Mesenchymal stem cell (in vitro differentiated cells and primary cell): ENCODE measurements at regions not wholly inside any gene's neighbourhood (a gene's known extent, or its start where the extent isn't known, plus 50 kb on each side); places are given as distances from the start of the nearest gene placed in this dataset.

ENCODE experiments used
- DNase-seq: peaks from one replicate; pipeline ENCODE4 v3.0.0-alpha.2; 2013
- H2AFZ ChIP-seq: one replicate; pipeline ENCODE4 v1.6.1; 2013; ENCODE audit warnings: low read depth, mild to moderate bottlenecking, control low read depth, inconsistent platforms, low read length, moderate library complexity
- H2AK5ac ChIP-seq: 2 replicates; pipeline ENCODE4 v1.6.1; 2013; ENCODE audit warnings: low read length, moderate library complexity, mild to moderate bottlenecking, inconsistent platforms; ENCODE audit not compliant: severe bottlenecking
- H2BK120ac ChIP-seq: one replicate; pipeline ENCODE4 v1.6.1; 2013; ENCODE audit warnings: low read depth, mild to moderate bottlenecking, inconsistent platforms, low read length, moderate library complexity
- H2BK12ac ChIP-seq, 2 experiments: one replicate each; pipeline ENCODE4 v1.6.1; 2013; ENCODE audit warnings: inconsistent platforms in 2 of 2, low read length in 2 of 2, mild to moderate bottlenecking in 2 of 2, moderate library complexity in 2 of 2, control low read depth in 1 of 2
- H2BK15ac ChIP-seq: one replicate; pipeline ENCODE4 v1.6.1; 2013; ENCODE audit warnings: mild to moderate bottlenecking, low read depth, inconsistent platforms; ENCODE audit not compliant: poor library complexity, severe bottlenecking
- H2BK5ac ChIP-seq: 2 replicates; pipeline ENCODE4 v1.6.1; 2013; ENCODE audit warnings: low read depth, mild to moderate bottlenecking, low read length, control low read depth, inconsistent platforms; ENCODE audit not compliant: poor library complexity, severe bottlenecking
- H3K14ac ChIP-seq, 2 experiments: one replicate each; pipeline ENCODE4 v1.6.1; 2013; ENCODE audit warnings: inconsistent platforms in 2 of 2, low read length in 2 of 2, control low read depth in 1 of 2, mild to moderate bottlenecking in 1 of 2, moderate library complexity in 1 of 2
- H3K18ac ChIP-seq, 2 experiments: one replicate each; pipeline ENCODE4 v1.6.1; 2013; ENCODE audit warnings: inconsistent platforms in 2 of 2, low read length in 2 of 2, control low read depth in 1 of 2, low read depth in 1 of 2, mild to moderate bottlenecking in 1 of 2
- H3K23ac ChIP-seq, 2 experiments: one replicate each; pipeline ENCODE4 v1.6.1; 2013; ENCODE audit warnings: inconsistent platforms in 2 of 2, low read length in 2 of 2, mild to moderate bottlenecking in 2 of 2, moderate library complexity in 2 of 2, control low read depth in 1 of 2
- H3K27ac ChIP-seq: 2 replicates; pipeline ENCODE4 v1.5.1; 2013; ENCODE audit warnings: mild to moderate bottlenecking, moderate library complexity, low read length, control low read depth, inconsistent platforms; ENCODE audit not compliant: poor library complexity, severe bottlenecking
- H3K27me3 ChIP-seq, 2 experiments: 2 replicates each; pipeline versions ENCODE4 v1.6.1 to v1.7.0; 2013; ENCODE audit warnings: low read length in 2 of 2, mild to moderate bottlenecking in 2 of 2, moderate library complexity in 2 of 2, control low read depth in 1 of 2, inconsistent platforms in 1 of 2; ENCODE audit not compliant: control insufficient read depth in 1 of 2, insufficient read depth in 1 of 2
- H3K36me3 ChIP-seq, 2 experiments: 2 replicates each; pipeline versions ENCODE4 v1.6.1 to v1.7.0; 2013; ENCODE audit warnings: low read length in 2 of 2, control low read depth in 1 of 2, inconsistent platforms in 1 of 2, low read depth in 1 of 2, mild to moderate bottlenecking in 1 of 2; ENCODE audit not compliant: insufficient read depth in 2 of 2, control insufficient read depth in 1 of 2
- H3K4ac ChIP-seq, 2 experiments: one replicate each; pipeline ENCODE4 v1.6.1; 2013; ENCODE audit warnings: inconsistent platforms in 2 of 2, low read length in 2 of 2, mild to moderate bottlenecking in 2 of 2, moderate library complexity in 2 of 2, control low read depth in 1 of 2, low read depth in 1 of 2
- H3K4me1 ChIP-seq: 2 replicates; pipeline ENCODE4 v1.6.1; 2013; ENCODE audit warnings: low read depth, low read length, control low read depth; ENCODE audit not compliant: control insufficient read depth, insufficient read depth
- H3K4me2 ChIP-seq: 2 replicates; pipeline ENCODE4 v1.6.1; 2013; ENCODE audit warnings: low read length, mild to moderate bottlenecking, inconsistent platforms; ENCODE audit not compliant: poor library complexity, severe bottlenecking
- H3K4me3 ChIP-seq, 2 experiments: 2 replicates each; pipeline versions ENCODE4 v1.5.1 to v1.7.0; 2013; ENCODE audit warnings: low read length in 2 of 2, mild to moderate bottlenecking in 2 of 2, control low read depth in 1 of 2, low read depth in 1 of 2; ENCODE audit not compliant: insufficient read depth in 1 of 2
- H3K79me1 ChIP-seq: replicated peaks from 2 replicates; pipeline ENCODE4 v1.6.1; 2013; ENCODE audit warnings: mild to moderate bottlenecking, control low read depth, low read length, inconsistent platforms; ENCODE audit not compliant: poor library complexity, severe bottlenecking
- H3K9ac ChIP-seq: 2 replicates; pipeline ENCODE4 v1.7.0; 2013; ENCODE audit warnings: mild to moderate bottlenecking, low read length, moderate library complexity
- H3K9me3 ChIP-seq: 2 replicates; pipeline ENCODE4 v1.7.0; 2013; ENCODE audit warnings: mild to moderate bottlenecking, low read length; ENCODE audit not compliant: control insufficient read depth
- H4K8ac ChIP-seq: one replicate; pipeline ENCODE4 v1.6.1; 2013; ENCODE audit warnings: inconsistent platforms, mild to moderate bottlenecking, low read length, moderate library complexity
- H4K91ac ChIP-seq: one replicate; pipeline ENCODE4 v1.6.1; 2013; ENCODE audit warnings: mild to moderate bottlenecking, low read length, inconsistent platforms
- WGBS: methylation state at CpG from one replicate; pipeline ENCODE4 v1.1.7; 2013; ENCODE audit warnings: mixed read lengths; 5-methylcytosine and 5-hydroxymethylcytosine counted together

DNA sequence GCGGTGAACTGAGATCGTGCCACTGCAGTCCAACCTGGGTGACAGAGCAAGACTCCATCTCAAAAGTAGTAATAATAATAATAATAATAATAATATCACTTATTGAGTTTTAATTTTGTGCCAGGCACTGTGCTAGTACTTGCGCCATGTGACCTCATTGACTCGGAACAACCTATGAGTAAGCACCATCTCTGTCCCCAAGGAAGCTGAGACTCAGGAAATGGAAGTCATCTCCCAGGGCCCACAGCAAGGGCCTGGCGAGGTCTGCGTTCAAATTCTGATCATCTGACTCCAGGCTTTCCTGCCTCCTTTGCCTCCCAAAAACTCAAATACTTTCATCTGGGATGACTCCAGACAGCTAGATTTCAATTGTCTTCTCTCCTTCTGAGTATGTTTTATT lies 162.9 kb downstream of the SEC14L1 start:
- no peak overlapping the region for H3K18ac ChIP-seq
- H3K4me1 ChIP-seq = peaks cover 45% of the 10 kb centered on the region
- H3K23ac ChIP-seq = no peak overlapping the region
- H4K8ac ChIP-seq = no peak overlapping the region
- H3K9ac ChIP-seq = peak overlapping the region; percentile 71
- H2BK120ac ChIP-seq = no peak overlapping the region
- peaks cover 15% of the 10 kb centered on the region for H3K79me1 ChIP-seq
- no peak overlapping the region for H3K4me3 ChIP-seq
- DNase-seq = peak; percentile 32
- H3K4me2 ChIP-seq = no peak overlapping the region
- H3K27ac ChIP-seq = peak overlapping the region; percentile 34
- no peak overlapping the region for H2BK12ac ChIP-seq
- H3K36me3 ChIP-seq = peaks cover 0 to 23% of the 10 kb centered on the region in 2 experiments
- H4K91ac ChIP-seq = no peak overlapping the region
- no peak overlapping the region for H2BK5ac ChIP-seq
- 74% methylated on average over 4 of the region's 6 CpGs for WGBS
- no peak overlapping the region for H3K4ac ChIP-seq
- H2AFZ ChIP-seq = no peak overlapping the region
- peaks cover 5% of the 10 kb centered on the region for H3K9me3 ChIP-seq
- H3K27me3 ChIP-seq = no peaks in the 10 kb centered on the region
- no peak overlapping the region for H3K14ac ChIP-seq
- H2AK5ac ChIP-seq = no peak overlapping the region
- no peak overlapping the region for H2BK15ac ChIP-seq

DNA sequence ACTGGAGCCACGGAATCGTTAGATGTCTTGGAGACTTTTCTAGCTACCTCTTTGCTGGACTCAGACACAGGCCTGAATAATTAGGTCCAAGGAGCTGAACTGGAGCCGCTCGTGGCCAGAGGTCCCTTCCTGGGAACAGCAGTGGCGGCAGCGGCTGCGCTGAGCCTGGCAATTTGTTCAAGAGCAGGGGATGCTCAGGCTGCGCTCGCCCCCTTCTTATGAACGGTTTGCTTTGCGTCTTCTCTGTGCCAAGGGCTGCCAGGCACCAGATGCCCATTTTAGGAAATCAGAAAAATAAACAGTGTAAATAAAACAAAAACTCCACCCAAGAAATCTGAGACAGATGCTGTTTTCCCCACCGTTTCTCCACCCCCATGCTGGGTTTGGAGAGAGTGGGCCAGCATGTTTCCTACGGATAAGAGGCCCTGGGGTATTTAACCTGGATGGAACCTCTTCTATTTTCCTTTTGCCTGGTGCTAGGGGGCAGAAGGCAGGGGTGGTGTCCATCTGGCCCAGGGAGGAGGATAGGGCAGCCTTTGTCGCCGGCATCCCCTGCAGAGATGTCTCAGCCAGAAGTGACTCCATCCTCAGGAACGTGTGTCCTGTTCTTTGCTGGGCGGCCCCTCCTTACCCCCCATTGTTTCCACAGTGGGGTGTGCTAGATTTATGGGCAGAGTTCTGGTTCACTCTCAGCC lies 163.4 kb downstream of the SEC14L1 start:
- peak overlapping the region in 1 of 2 experiments; percentile 63 for H3K14ac ChIP-seq
- H2BK5ac ChIP-seq = peak overlapping the region; percentile 39
- no peaks in the 10 kb centered on the region for H3K27me3 ChIP-seq
- peak overlapping the region; percentile 60 for H4K91ac ChIP-seq
- 66% methylated on average over 16 of the region's 17 CpGs for WGBS
- peak overlapping the region; percentile 58 to 83 for H3K18ac ChIP-seq
- no peak overlapping the region for H3K4me3 ChIP-seq
- H2BK15ac ChIP-seq = peak overlapping the region; percentile 87
- H3K36me3 ChIP-seq = peaks cover 0 to 21% of the 10 kb centered on the region in 2 experiments
- H2AK5ac ChIP-seq = peak overlapping the region; percentile 68
- peak overlapping the region; percentile 21 for H2AFZ ChIP-seq
- peak overlapping the region; percentile 11 for H2BK120ac ChIP-seq
- H3K9me3 ChIP-seq = no peaks in the 10 kb centered on the region
- peak overlapping the region in 1 of 2 experiments; percentile 82 for H2BK12ac ChIP-seq
- H4K8ac ChIP-seq = peak overlapping the region; percentile 66
- peaks cover 12% of the 10 kb centered on the region for H3K79me1 ChIP-seq
- H3K27ac ChIP-seq = peak overlapping the region; percentile 34
- peaks cover 51% of the 10 kb centered on the region for H3K4me1 ChIP-seq
- peak overlapping the region; percentile 71 for H3K9ac ChIP-seq
- peak; percentile 22 for DNase-seq
- peak overlapping the region; percentile 24 to 46 for H3K4ac ChIP-seq
- H3K23ac ChIP-seq = peak overlapping the region in 1 of 2 experiments; percentile 9
- H3K4me2 ChIP-seq = no peak overlapping the region

DNA sequence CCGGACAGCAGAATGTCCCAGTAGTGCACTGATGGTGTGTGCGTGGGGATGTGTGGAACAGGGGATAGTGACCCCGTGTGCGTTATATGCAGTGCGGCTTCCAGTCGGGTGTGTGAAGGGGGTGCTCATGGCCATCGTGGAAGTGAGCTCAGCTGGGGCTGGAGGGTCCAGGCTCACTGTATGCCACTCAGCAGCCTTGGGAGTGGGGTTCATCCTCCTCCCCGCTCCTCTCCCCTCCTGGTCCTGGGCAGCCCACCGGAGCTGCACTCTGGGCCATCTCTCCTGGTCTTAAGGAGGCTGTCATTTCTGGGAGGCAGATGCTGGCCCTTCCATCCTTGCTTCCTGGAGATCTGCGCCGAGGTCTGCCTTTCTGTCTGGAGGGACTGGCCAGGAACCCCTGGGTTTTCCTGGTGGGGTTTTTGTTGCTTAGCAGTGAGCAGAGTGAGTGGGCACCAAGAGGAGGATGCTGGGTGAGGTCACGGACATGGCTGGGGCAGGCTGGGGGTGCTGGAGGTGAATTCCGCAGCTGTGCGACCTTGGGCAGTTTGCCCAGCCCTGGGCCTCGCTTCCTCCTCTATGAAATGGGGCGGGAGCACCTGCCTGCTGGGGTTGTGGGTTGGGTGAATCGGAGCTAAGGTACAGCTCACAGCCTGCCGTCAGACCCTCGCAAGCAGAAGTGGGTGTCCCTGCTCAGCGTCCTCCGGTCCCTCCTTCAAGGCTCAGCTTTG lies 164.1 kb downstream of the SEC14L1 start:
- Histone ChIP-seq H3K4me2 (no peak overlapping the region), H3K9ac (peak overlapping the region; percentile 71), H3K36me3 (peaks cover 0 to 16% of the 10 kb centered on the region in 2 experiments), H4K8ac (peak overlapping the region; percentile 33), H3K4me1 (peaks cover 54% of the 10 kb centered on the region), H3K27ac (peak overlapping the region; percentile 34), H2BK15ac (peak overlapping the region; percentile 44), H3K18ac (peak overlapping the region; percentile 58 to 79), H2BK120ac (peak overlapping the region; percentile 11), H4K91ac (peak overlapping the region; percentile 60), H3K9me3 (no peaks in the 10 kb centered on the region), H2BK12ac (peak overlapping the region in 1 of 2 experiments; percentile 82), H2AFZ (no peak overlapping the region), H3K14ac (peak overlapping the region in 1 of 2 experiments; percentile 53), H3K4me3 (no peak overlapping the region), H2AK5ac (peak overlapping the region; percentile 68), H3K27me3 (no peaks in the 10 kb centered on the region), H3K23ac (no peak overlapping the region), H3K4ac (peak overlapping the region in 1 of 2 experiments; percentile 4), H3K79me1 (peaks cover 9% of the 10 kb centered on the region), H2BK5ac (peak overlapping the region; percentile 39)
- no peak for DNase-seq
- WGBS = 90% methylated on average over 21 of the region's 21 CpGs
